ENCODE measurements at regions not wholly inside any gene's neighbourhood (a gene's known extent, or its start where the extent isn't known, plus 50 kb on each side); places are given as distances from the start of the nearest gene placed in this dataset.
"Not testable (repeated sequence)": the region's sequence is repeated elsewhere in the genome, so short reads cannot be mapped to it uniquely, and the experiment has no call there.

DNA sequence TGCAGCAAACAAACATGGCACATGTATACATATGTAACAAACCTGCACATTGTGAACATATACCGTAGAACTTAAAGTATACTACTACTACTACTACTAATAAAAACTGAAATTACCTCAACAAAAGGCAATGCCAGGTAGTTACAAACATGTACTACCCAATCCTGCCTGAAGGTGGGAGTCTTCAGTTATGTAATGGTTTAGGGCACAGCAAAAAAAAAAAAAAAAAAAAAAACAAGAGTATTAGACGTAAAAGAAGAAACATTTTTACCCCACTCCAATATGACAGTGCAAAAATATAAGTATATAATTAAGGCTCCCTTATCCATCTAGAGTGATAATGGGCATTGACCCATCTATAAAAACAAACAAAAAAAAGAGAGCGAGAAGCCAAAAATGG lies 296.6 kb downstream of the ZNF37A start:
- H3K4me3 ChIP-seq (ENCODE audit: low read depth, low read length); in situ Hi-C loops (cut with HindIII; ENCODE audit: low sequenced_read_pairs): not testable (repeated sequence)
- peak; percentile 1 for DNase-seq (ENCODE audit: low read depth, low spot score)
- TF ChIP-seq, protein P1, sequence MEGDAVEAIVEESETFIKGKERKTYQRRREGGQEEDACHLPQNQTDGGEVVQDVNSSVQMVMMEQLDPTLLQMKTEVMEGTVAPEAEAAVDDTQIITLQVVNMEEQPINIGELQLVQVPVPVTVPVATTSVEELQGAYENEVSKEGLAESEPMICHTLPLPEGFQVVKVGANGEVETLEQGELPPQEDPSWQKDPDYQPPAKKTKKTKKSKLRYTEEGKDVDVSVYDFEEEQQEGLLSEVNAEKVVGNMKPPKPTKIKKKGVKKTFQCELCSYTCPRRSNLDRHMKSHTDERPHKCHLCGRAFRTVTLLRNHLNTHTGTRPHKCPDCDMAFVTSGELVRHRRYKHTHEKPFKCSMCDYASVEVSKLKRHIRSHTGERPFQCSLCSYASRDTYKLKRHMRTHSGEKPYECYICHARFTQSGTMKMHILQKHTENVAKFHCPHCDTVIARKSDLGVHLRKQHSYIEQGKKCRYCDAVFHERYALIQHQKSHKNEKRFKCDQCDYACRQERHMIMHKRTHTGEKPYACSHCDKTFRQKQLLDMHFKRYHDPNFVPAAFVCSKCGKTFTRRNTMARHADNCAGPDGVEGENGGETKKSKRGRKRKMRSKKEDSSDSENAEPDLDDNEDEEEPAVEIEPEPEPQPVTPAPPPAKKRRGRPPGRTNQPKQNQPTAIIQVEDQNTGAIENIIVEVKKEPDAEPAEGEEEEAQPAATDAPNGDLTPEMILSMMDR (IDR thresholded peaks at IDR 0.05; ENCODE audit: low read depth, low read length): peak; percentile 12

DNA sequence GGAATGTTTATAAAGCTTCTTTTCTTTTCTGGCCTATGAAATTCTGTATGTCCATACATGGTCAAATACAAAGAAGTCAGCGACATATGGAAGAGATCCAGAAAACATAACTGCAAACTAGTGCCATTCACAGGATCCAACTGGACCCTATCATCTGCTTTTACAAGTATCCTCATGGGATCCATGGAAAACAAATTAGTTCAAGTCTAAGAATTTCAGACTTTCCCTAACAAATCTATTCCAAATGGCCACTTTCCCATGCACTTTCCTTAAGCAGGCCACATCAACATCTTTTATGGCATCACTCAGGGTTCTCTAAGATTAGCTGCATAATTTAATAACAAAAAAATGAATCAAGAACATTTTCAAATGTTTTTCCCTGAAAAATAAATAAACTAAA lies 301.3 kb downstream of the ZNF37A start:
- in situ Hi-C loops (cut with HindIII; ENCODE audit: low sequenced_read_pairs); H3K4me3 ChIP-seq (ENCODE audit: low read depth, low read length); DNase-seq (ENCODE audit: low read depth, low spot score): not testable (repeated sequence)

- H3K4me3 ChIP-seq (ENCODE audit: low read depth, low read length); DNase-seq (ENCODE audit: low read depth, low spot score); in situ Hi-C loops (cut with HindIII; ENCODE audit: low sequenced_read_pairs): not testable (repeated sequence)
Observed at GRCh38 chr10:38396178-38396954, 302.2 kb downstream of the ZNF37A start.

- DNase-seq (ENCODE audit: low read depth, low spot score); in situ Hi-C loops (cut with HindIII; ENCODE audit: low sequenced_read_pairs): not testable (repeated sequence)
- H3K4me3 ChIP-seq (ENCODE audit: low read depth, low read length): peak overlapping the region; percentile 10
Observed at GRCh38 chr10:38401565-38401964, 307.4 kb downstream of the ZNF37A start.

GRCh38 chr10:38402442-38403346 lies 308.6 kb downstream of the ZNF37A start:
- DNase-seq (ENCODE audit: low read depth, low spot score): peak; percentile 97
- peak overlapping the region; percentile 72 for H3K4me3 ChIP-seq (ENCODE audit: low read depth, low read length)
- in situ Hi-C loops (cut with HindIII; ENCODE audit: low sequenced_read_pairs): not testable (repeated sequence)

- in situ Hi-C loops (cut with HindIII; ENCODE audit: low sequenced_read_pairs): not testable (repeated sequence)
- DNase-seq (ENCODE audit: low read depth, low spot score): peak; percentile 14
- peak overlapping the region; percentile 51 for H3K4me3 ChIP-seq (ENCODE audit: low read depth, low read length)
Observed at GRCh38 chr10:38403347-38404117, 309.4 kb downstream of the ZNF37A start.

DNA sequence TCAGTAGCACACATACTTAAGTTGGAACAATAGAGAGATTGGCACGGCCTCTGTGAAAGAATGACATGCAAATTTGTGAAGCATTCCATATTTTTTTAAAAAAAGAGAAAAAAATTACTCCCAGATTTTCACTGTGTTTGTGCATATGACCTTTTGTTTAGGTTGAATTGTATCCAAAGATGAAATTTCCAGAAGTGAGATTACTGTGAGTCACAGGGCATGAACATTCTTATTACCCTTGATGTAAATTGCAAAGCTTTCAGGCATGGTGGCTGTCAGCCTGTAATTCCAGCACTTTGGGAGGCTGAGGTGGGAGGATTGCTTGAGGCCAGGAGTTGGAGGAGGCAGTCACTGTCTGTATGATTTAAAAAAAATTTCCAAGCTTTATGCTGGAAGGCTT lies 329.5 kb downstream of the ZNF37A start:
- in situ Hi-C loops (cut with HindIII; ENCODE audit: low sequenced_read_pairs); DNase-seq (ENCODE audit: low read depth, low spot score); H3K4me3 ChIP-seq (ENCODE audit: low read depth, low read length): not testable (repeated sequence)

DNA sequence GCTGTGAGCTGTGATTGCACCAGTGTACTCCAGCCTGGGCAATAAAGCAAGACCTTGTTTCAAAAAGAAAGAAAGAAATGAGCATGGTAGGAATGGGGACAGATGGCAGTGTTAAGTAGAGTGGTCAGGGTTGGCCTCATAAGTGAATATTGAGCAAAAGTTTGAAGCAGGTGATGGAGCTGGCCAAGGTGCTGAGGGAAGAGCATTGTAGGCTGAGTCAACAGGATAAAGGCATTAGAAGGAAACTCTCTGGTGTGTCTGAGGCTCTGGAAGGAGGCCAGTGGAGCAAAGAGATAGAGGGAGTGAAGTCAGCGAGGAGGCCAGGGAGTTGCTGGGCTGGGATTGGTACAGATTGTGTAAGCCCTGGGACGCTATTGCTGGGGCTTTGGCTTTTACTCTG lies 336.1 kb downstream of the ZNF37A start:
- DNase-seq (ENCODE audit: low read depth, low spot score); in situ Hi-C loops (cut with HindIII; ENCODE audit: low sequenced_read_pairs); H3K4me3 ChIP-seq (ENCODE audit: low read depth, low read length): not testable (repeated sequence)

DNA sequence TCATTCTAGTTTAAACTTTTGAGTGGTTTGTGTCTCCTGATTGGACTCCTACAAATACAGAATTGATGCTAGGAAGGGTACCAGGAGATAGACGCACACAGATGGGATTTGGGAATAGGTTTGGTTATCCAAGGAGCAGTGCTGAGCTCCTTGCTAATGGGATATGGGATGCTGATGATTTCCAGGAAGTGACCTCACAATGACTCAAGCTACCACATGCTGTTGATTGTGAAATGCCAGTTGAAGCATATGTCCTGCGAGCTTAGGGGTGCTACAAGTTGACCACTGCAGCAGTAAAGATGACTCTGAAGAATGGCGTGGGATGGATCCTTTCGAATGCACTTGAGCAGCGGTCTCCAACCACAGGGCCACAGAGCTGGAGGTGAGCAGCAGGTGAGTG lies 343.2 kb downstream of the ZNF37A start:
- H3K4me3 ChIP-seq (ENCODE audit: low read depth, low read length); DNase-seq (ENCODE audit: low read depth, low spot score); in situ Hi-C loops (cut with HindIII; ENCODE audit: low sequenced_read_pairs): not testable (repeated sequence)

GRCh38 chr10:38448614-38449355 lies 354.6 kb downstream of the ZNF37A start:
- in situ Hi-C loops (cut with HindIII; ENCODE audit: low sequenced_read_pairs); H3K4me3 ChIP-seq (ENCODE audit: low read depth, low read length); DNase-seq (ENCODE audit: low read depth, low spot score): not testable (repeated sequence)

DNA sequence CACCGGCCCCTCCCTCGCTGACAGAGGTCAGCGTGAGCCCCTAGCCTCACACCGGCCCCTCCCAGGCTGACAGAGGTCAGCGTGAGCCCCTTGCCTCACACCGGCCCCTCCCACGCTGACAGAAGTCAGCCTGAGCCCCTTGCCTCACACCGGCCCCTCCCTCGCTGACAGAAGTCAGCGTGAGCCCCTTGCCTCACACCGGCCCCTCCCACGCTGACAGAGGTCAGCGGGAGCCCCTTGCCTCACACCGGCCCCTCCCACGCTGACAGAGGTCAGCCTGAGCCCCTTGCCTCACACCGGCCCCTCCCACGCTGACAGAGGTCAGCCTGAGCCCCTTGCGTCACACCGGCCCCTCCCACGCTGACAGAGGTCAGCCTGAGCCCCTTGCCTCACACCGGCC lies 355.5 kb downstream of the ZNF37A start:
- DNase-seq (ENCODE audit: low read depth, low spot score); H3K4me3 ChIP-seq (ENCODE audit: low read depth, low read length); in situ Hi-C loops (cut with HindIII; ENCODE audit: low sequenced_read_pairs): not testable (repeated sequence)

DNA sequence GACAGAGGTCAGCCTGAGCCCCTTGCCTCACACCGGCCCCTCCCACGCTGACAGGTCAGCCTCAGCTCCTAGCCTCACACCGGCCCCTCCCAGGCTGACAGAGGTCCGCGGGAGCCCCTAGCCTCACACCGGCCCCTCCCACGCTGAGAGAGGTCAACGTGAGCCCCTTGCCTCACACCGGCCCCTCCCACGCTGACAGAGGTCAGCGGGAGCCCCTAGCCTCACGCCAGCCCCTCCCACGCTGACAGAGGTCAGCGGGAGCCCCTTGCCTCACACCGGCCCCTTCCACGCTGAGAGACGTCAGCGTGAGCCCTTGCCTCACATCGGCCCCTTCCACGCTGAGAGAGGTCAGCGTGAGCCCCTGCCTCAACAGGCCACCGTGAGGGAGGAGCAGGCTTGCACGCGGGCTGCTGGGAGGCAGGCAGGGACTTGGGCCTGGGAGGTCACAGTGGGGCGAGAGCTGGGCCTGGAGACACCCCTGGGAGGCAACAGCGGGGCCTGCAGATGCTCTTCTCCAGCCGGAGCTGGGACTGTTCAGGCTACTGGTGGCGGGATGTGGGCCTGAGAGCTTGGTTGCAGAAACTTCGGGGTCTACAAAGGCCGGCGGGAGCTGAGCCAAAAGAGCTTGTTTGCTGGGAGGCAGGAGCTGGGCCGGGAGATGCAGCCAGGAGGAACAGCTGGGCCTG lies 356.4 kb downstream of the ZNF37A start:
- in situ Hi-C loops (cut with HindIII; ENCODE audit: low sequenced_read_pairs); DNase-seq (ENCODE audit: low read depth, low spot score); H3K4me3 ChIP-seq (ENCODE audit: low read depth, low read length): not testable (repeated sequence)

DNA sequence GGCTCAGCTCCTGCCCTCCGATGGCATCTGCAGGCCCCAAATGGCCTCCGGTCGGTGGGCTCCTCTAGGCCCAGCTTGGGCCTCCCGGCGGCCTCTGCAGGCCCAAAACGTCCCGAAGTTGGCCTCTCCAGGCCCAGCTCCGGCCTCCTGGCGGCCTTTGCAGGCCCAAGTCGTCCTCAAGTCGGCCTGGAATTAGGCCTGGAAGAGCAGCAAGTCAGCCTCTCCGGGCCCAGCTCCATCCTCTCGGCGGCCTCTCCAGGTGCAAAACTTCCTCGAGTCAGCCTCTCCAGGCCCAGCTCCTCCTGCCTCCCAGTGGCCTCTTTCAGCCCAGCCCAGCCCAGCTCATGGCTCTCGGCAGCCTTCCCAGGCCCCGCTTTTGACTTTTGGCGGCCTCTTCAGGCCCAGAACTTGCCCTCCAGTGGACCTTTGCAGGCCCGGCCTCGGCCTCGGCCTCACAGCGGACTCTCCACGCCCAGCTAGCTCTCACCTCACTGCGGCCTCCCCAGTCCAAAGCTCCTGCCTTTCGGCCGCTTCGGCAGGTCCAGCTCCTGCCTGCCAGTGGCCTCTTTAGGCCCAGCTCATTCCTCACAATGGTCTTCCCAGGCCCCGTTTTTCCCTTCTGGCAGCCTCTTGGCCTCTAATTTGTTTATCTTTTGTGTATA lies 357.3 kb downstream of the ZNF37A start:
- in situ Hi-C loops (cut with HindIII; ENCODE audit: low sequenced_read_pairs); H3K4me3 ChIP-seq (ENCODE audit: low read depth, low read length); DNase-seq (ENCODE audit: low read depth, low spot score): not testable (repeated sequence)

Measured in astrocyte of the spinal cord (primary cell).